GM18861 (cell line): ENCODE measurements at regions not wholly inside any gene's neighbourhood (a gene's known extent, or its start where the extent isn't known, plus 50 kb on each side); places are given as distances from the start of the nearest gene placed in this dataset.

Experiments
- ATAC-seq: cut with Tn5 transposase; IDR thresholded peaks from one replicate; pipeline ENCODE4 v1.9.1; 2021; ENCODE audit not compliant: unreplicated experiment

DNA sequence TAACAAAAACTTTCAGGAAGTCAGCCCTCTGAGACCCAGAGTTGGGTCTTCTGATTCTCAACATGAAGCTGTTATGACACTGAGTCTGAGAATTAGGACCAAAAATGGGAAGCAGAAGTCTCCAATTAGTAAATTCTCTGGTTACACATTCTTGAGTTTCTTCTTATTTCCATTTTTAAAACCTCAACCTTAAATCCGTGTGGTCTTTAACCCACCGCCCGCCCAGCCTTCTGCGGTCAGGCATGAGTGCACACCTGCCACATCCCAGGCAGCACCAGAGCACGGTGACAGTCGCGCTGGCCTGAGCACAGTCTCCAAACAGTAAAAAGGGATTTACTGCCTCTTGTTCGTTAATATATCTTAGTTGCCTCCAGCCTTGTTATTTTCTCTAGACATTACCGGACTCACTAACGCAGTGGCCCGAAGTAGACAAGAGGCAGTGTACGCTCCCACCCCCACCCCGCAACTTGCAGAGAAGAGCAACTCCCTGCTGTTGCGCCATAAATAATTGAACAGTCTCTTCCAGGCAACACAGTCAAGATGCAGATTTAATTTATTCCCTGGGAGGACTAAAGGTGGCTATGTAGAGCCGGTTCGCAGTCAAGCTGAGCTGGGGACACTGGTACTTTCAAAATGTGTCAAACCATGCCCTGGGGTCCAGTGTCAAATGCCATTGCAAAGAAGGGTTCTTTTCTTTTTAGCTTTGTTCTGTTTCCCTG is 147.0 kb upstream of the CELF2 start:
- ATAC-seq = peak; percentile 39

DNA sequence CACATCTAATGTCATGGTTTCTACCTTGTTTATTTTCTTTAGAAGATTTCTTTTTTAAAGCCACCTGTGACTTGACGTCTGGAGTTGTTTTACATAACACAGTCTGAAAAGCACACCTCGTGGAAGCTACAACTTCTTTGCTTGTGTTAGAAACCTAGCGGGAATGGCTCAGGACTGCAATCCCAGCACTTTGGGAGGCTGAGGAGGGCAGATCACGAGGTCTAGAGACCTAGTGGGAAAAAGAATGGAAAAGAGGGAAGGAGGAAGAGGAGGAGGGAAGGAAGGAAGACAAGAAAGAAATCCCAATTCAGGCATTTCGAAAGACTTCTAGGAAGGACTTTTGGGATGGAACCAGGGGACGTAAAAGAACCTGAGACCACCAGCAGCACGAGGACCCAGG is 146.3 kb upstream of the CELF2 start:
- no peak for ATAC-seq

DNA sequence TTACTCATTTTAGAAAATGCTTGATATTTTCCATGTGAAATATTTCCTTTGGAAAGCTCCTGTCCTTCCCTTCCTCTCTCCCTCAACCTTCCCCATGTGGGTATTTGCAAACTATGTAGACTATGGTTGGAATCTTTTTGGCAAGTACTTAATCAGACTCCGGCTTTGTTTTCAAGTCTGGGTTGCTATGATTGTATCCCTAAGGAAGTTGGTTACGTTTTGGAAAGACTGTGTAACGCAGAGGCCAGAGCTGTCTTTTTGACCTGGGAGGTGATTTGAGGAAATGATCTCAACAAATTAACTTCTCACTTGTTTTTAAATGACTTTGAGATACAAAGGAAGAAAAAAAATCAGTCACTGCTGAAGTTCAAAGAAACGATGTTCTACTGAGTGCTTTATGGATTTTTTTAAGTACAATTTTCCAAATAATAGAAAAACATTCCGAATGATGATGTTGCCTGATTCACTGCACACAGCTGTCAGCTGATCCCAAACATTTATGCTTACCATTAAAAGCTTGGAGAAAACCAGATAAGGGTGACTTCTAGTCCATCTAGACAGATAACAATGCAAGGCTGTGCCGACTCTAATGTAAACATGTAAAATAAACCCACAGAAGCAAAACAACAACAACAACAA is 145.5 kb upstream of the CELF2 start:
- no peak for ATAC-seq

DNA sequence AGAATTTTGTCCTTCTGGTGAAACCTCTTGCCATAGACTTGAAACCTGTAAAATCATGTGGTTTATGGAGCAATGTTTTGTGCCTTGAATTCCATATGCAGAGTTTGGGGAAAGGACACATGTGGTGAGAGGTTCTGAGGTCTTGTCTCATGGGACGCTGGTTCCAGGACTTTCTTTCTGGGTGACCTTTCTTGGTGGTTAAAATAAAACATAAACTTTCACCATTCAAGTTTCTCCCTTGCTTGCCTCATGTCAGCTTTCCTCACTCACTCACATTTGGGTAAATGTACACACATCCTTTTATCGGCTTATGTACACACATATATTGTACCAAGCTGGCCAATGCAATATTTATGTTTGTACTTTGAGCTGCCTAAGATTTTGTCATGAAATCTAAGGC is 144.9 kb upstream of the CELF2 start:
- no peak for ATAC-seq

DNA sequence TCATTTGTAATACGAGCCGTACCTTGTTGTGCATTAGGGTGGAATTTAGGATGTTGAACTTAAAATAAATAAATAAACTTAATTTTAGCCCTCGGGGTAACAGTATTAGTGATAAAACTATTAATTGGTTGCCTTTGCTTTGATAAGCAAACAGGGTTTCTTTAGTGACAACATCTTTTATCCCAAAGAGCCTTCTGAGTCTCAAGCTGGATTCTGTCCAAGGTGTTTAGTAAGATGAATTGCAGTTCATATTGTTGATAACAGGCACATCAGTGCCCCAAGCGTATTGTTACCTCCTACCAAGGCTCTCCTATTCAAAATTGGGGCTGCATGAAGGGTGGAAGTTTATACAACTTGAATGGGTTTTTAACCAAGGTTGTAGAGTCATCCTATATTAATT is 144.4 kb upstream of the CELF2 start:
- no peak for ATAC-seq

DNA sequence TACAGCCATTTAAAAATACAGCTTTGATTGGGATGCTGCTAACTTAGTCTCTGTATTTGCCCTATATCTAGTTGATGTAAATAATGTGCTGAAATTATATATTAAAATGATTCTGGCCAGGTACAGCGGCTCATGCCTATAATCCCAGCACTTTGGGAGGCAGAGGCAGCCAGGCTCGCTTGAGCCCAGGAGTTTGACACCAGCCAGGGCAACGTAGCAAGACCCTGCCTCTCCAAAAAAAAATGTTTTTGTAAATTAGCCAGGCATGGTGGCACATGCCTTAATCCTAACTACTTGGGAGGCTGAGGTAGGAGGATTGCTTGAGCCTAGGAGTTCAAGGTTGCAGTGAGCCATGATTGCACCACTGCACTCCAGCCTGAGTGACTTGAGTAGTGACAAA is 143.8 kb upstream of the CELF2 start:
- no peak for ATAC-seq

DNA sequence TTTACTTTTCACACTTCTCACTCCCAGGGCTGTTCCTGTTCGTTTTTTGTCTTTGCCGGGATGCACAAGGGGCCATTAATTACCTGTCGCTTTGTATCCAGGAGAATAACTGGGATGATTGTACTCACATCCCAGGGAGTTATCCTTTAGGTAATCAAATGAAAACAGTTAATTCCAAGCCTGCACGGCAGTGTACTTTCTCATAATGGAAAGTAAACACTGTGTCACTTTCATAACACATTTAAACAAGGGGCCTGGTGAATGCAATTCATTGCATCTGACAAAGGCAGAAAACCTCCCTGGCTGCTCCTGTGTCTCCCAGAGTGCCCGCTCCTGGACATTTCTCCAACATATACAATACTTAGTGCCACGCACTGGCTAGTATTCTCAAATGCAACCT is 138.7 kb upstream of the CELF2 start:
- no peak for ATAC-seq

DNA sequence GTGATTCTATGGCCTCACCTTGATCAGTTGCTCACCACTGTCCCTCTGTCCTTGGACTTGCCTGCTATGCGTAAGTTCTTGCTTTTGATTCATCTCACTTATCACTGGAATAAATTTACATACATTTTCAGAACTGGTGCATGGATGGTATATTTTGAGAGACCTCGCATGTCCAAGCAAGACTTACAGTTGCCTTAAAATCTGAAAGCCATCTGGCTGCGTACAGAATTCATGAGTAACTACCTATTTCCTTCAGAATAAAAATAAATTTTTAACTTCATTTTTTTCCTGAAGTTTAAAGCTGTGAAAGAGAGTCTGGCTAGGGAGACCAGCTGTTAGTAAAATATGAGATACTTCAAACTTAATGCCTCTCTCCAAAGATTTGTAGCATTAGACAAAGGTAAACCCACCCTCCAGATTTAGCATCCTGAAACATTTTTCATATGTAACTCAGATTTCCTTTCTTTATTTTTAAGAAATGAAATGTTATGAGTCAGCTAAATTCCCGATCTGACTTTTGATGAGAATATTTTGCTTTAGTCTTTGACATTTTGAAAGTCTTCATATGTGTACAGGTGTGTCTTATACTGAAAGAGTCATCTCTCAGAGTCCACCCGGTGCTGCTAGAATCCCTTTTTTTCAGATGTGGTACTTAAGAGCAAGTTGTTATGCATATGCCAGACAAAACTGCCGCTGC is 136.4 kb upstream of the CELF2 start:
- ATAC-seq = no peak

DNA sequence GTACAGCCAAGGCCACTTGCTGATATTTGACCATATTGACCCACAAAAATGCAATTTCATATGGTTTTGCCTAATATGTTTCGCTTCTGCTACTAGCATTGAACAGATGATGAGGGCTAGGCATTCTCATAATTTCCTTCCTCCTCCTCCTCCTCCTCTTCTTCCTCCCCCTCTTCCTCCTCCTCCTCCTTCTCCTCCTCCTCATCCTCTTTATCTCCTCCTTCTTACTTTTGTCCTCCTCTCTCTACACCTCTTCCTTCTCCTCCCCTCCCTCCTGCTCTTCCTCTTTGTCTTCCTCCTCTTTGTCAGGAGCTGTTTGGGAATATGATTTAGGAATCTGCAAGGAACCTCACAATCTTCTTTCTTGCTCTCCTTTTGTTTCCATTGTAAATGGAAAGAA is 133.9 kb upstream of the CELF2 start:
- no peak for ATAC-seq

DNA sequence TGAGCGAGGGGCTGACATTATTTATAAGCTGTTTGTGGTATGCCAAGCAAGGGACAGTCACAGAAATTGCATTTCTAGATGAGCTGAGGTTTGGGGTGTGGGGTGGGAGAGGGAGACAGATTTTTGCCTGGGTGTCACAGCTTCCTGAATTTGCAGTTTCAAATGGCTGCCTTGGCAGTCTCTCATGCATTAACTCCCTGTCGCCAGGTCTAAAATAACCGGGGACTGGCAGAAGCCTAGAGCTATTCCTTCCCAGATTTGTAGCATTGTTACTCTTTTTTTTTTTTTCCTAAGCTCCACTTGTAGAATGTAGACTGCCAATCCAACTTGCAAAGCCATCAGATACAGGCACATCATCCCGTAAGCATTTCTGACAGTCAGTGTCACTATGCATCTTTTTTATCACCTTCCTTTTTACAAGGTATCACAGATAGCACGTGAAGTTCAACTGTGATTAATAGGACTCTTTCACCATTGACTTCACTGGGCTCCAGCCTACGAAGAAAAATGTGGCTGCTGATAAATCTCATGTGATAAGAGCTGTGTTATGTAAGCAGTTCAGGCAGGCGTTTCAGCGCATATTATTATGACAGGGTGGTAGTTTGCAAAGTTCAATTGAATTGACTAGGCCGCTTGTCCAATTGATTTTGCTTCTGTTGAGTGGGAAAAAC is 130.7 kb upstream of the CELF2 start:
- ATAC-seq = no peak

DNA sequence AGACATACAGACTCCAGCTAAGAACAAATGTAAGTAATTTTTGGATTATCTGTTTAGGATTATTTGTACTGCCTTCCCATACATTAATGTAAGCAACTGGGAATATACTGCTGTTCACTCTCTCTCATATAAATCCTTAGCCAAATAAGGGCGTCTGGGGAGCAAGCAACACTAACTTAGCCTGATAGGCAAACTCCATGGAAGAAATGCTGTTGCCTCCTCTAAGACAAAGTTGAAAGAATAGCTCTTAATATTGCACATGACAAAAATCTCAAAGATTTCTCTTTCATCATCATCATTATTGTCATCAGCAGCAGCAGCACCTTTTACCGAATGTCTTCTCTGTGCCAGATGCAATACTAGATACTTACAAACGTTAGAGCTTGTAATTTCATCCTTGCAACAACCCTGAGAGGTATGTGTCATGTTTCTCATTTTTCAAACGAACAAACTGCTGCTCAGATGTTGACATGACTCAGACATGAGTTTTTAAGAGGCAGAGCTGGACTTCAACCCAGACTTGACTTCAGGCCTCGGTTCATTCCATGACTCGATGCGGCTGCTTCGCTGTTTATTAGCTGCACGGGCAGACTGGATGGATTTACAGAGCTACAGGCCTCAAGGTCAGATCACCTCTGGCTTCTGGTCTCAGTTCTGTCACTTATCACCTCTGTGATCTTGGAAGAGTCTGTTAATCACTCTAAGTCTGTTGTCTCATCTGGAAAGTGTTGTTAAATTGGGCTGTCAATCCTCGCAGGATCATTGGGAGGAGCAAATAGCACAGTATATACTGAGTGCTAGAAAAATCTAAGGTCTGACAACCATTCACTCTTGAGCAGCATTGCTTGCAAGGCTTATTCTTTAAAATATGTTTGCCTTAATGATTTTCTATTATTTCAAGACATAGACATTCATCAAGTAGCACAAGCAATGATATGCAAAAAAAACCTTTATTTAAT is 126.3 kb upstream of the CELF2 start:
- ATAC-seq = no peak

DNA sequence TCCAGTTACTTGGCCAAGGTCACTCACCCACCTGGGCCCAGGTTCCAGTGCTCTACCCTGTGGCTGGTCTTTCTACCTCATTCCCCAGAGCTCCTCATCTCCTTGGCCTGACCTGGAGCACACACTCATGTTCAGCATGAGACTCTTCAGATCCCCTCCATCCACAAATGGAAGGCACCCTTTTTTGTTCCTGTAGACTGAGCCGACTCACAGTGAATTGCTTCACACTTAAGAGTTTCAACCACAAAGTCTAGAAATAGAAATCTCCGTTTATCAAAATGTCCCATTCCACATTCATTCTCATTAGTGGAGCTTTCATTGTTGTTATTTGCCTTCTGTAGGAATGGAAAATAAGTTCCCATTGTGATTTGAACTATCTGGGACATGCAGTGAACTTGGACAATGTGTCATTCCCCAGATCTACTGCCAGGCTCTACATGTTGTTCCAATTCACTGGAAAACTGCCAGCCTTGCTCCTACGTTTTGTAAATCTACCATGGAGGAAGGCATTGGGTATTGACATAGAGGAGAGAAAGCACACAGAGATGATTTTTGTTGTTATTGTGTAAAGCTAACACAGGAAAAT is 125.3 kb upstream of the CELF2 start:
- no peak for ATAC-seq

DNA sequence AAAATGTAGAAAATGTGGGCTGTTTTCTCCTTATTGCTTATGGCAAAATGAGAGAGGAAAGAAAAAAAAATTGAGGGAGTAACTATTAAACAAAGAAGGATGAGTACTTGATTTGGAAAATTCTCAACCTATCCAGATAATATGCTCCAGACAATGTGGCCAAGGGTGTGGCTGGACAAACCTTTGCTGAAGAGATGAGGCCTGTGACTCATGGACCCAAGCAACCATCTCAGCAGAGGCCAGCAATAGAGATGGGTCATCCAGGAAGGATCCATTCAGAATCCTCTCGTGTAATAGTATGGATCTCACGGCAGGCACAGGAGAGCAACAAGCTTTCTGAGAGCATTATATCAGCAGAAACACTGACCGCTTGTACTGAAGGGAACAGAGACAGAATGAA is 120.3 kb upstream of the CELF2 start:
- ATAC-seq = no peak

DNA sequence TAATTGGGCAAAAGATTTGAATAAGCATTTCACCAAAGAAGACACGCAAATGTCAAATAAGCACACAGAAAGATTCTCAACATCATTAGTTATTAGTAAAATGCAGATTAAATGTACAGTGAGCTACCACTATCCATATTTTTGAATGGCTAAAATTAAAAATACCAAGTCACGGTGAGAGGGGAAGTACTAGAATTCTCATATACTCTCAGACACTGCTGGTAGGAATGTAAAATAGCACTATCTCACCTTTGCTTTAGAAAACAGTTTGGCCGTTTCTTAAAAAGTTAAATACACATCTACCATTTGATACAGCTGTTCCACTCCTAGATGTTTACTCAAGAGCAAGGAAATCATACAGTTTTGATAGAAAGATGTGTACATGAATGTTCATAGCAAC is 115.8 kb upstream of the CELF2 start:
- no peak for ATAC-seq

DNA sequence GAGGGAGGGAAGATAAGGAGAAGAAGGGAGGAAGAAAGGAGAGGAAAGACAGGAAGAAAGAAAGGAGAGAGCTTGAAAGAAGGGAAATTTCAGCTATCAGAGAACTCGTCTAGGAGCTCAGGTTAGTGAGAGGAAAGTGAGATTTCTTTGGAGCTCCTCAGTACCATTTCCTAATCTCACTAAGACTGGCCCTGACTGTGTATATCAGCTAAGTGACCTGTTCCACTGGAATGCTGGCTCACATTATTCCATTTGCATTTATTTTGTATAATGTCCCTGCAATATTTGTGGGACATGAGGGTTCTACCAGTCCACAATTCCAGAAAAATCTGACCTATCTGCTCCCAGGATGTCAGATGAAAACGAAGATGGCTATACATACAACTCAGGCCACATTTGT is 114.7 kb upstream of the CELF2 start:
- ATAC-seq = no peak

DNA sequence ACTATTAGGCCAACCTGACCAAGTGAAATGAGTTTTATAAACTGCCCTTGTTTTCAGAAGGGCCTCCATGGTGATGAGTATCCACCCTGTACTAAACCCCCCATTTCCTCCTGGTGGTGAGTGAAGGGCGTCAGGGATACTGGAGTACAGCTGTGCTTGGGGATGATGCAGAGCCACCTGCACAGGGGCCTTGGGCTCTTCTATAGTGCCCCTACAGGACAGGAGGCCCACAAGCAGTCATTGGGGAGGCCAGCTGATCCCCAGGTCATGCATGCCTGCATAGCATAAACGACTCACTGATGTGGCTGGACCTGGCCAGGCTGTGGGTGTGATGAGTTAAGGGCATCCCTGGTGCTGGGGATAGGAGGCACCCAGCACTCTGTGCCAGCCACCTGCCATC is 114.1 kb upstream of the CELF2 start:
- ATAC-seq = no peak

DNA sequence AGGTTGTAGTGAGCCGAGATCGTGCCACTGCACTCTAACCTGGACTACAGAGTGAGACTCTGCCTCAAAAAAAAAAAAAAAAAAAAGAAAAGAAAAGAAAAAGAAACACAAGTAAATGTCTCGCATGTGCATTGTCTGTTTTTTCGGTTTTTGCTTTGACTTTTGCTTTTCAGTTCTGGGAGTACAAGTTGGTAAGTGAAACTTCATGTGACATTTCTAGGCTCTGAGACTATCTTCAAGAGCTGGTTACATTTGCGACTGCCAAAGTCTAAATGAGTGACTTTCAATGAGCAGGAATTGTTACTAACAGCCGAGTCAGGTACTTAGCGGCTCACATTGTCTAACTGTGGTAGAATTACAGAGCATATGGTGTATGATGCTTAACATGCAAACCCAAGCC is 107.0 kb upstream of the CELF2 start:
- no peak for ATAC-seq

DNA sequence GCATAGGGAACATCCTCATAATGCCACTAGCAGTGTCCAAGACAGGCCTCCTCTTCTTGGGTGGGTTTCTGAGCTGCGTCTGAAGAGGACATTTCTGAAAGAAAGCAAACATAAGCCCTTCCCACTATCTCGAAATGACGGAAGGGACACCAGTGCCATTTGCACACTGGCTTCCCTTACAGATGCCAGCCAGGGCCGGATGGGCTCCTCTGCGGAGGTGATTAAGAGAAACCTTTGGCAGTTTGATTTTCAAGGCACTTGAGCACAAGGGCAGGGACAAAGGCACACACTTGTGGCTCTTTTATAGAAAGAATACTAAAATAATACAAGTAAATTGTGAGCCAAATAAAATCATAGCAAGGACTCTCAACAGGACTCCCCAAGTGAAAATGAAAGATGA is 106.6 kb upstream of the CELF2 start:
- ATAC-seq = no peak

DNA sequence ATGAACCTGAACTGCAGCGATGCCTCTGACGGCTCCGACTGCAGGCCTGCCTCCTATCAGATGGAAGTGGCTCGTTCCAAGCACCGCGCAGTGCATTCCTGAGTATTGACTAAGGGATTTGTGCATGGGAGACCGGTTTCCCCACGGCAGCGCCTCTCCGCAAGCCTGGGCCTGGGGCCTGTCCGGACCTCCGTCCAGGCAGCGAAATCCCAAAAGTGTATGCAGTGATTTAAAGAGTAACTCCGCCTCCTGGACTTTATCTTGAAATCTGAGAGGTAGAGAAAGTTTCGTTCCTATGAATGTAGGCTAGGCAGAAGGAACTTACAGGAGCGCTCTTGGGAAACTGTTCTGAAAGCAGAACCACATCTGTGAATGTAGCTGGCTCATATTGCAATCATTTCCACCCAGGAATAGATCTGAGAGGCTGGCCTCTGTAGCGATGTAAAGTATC is 106.2 kb upstream of the CELF2 start:
- ATAC-seq = no peak

DNA sequence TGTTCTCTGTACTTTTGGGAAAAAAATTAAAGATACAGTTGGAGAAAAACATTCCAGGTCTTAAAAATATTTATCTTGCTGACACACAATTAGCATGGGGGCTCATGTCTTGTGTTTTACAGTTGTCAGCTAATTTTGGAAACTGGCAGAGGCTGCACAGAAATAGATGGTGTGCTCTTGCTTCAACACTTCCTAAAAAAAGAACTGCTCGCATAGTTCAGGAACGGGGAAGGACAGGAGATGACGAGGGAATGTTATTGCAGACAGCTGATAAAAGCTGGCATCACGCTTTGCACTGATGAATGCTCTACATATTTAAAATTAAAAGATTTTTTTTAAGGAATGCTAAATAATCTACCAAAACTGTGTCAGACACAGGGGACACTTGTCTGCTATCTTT is 103.5 kb upstream of the CELF2 start:
- ATAC-seq = no peak
